ENCODE measurements at regions not wholly inside any gene's neighbourhood (a gene's known extent, or its start where the extent isn't known, plus 50 kb on each side); places are given as distances from the start of the nearest gene placed in this dataset.
"Not testable (repeated sequence)": the region's sequence is repeated elsewhere in the genome, so short reads cannot be mapped to it uniquely, and the experiment has no call there.

- DNase-seq = no peak
- Histone ChIP-seq H3K27me3 (ENCODE audit: control insufficient read depth in 1 of 2, insufficient read depth in 2 of 2, low read length in 2 of 2) (no peaks in the 10 kb centered on the region), H3K4me1 (ENCODE audit: insufficient read depth, low read length) (no peaks in the 10 kb centered on the region), H3K36me3 (ENCODE audit: insufficient read depth, low read length) (no peaks in the 10 kb centered on the region), H3K4me3 (ENCODE audit: low read length) (no peak overlapping the region), H3K27ac (ENCODE audit: low read depth in 1 of 2, low read length in 2 of 2) (no peak overlapping the region), H3K9me3 (ENCODE audit: control insufficient read depth in 1 of 2, insufficient read depth in 1 of 2, low read length in 2 of 2) (no peaks in the 10 kb centered on the region)
- no peak for ATAC-seq (ENCODE audit: poor library complexity)
- TF ChIP-seq CTCF (IDR thresholded peaks at IDR 0.05) = no peak
- intact Hi-C loops (cut with DNase I, micrococcal nuclease) = no loop called here
- H3K36me3 Mint-ChIP-seq (ENCODE audit: low read depth) = no peaks in the 10 kb centered on the region
- ChIA-PET POLR2A (no interaction called here), CTCF (no interaction called here)
- no peak overlapping the region for H3K4me3 Mint-ChIP-seq
- H3K9me3 Mint-ChIP-seq = peaks cover 4% of the 10 kb centered on the region
- H3K27ac Mint-ChIP-seq = no peak overlapping the region
- no peaks in the 10 kb centered on the region for H3K27me3 Mint-ChIP-seq
- no peaks in the 10 kb centered on the region for H3K4me1 Mint-ChIP-seq (ENCODE audit: low read depth)
Observed at GRCh38 chr4:116108606-116109005, 976.8 kb downstream of the TRAM1L1 start.

- Histone ChIP-seq H3K27me3 (ENCODE audit: control insufficient read depth in 1 of 2, insufficient read depth in 2 of 2, low read length in 2 of 2) (no peaks in the 10 kb centered on the region), H3K36me3 (ENCODE audit: insufficient read depth, low read length) (no peaks in the 10 kb centered on the region), H3K9me3 (ENCODE audit: control insufficient read depth in 1 of 2, insufficient read depth in 1 of 2, low read length in 2 of 2) (peaks cover 0 to 12% of the 10 kb centered on the region in 2 experiments), H3K4me1 (ENCODE audit: insufficient read depth, low read length) (no peaks in the 10 kb centered on the region), H3K4me3 (ENCODE audit: low read length) (no peak overlapping the region), H3K27ac (ENCODE audit: low read depth in 1 of 2, low read length in 2 of 2) (no peak overlapping the region)
- intact Hi-C loops (cut with DNase I, micrococcal nuclease) = no loop called here
- CTCF ChIA-PET = no interaction called here
- H3K4me1 Mint-ChIP-seq (ENCODE audit: low read depth) = no peaks in the 10 kb centered on the region
- TF ChIP-seq CTCF (IDR thresholded peaks at IDR 0.05) = no peak
- no peaks in the 10 kb centered on the region for H3K36me3 Mint-ChIP-seq (ENCODE audit: low read depth)
- no peaks in the 10 kb centered on the region for H3K27me3 Mint-ChIP-seq
- DNase-seq (no peak), ATAC-seq (ENCODE audit: poor library complexity) (no peak)
- POLR2A ChIA-PET = no interaction called here
- peaks cover 5% of the 10 kb centered on the region for H3K9me3 Mint-ChIP-seq
- no peak overlapping the region for H3K4me3 Mint-ChIP-seq
- no peak overlapping the region for H3K27ac Mint-ChIP-seq
Observed at GRCh38 chr4:116101321-116101720, 984.1 kb downstream of the TRAM1L1 start.

GRCh38 chr4:116099596-116099995 is 985.8 kb downstream of the TRAM1L1 start:
- Histone ChIP-seq H3K4me3 (ENCODE audit: low read length) (no peak overlapping the region), H3K9me3 (ENCODE audit: control insufficient read depth in 1 of 2, insufficient read depth in 1 of 2, low read length in 2 of 2) (peaks cover 0 to 12% of the 10 kb centered on the region in 2 experiments), H3K27ac (ENCODE audit: low read depth in 1 of 2, low read length in 2 of 2) (no peak overlapping the region), H3K36me3 (ENCODE audit: insufficient read depth, low read length) (no peaks in the 10 kb centered on the region), H3K4me1 (ENCODE audit: insufficient read depth, low read length) (no peaks in the 10 kb centered on the region), H3K27me3 (ENCODE audit: control insufficient read depth in 1 of 2, insufficient read depth in 2 of 2, low read length in 2 of 2) (no peaks in the 10 kb centered on the region)
- CTCF ChIA-PET = no interaction called here
- H3K9me3 Mint-ChIP-seq = peaks cover 5% of the 10 kb centered on the region
- no peaks in the 10 kb centered on the region for H3K27me3 Mint-ChIP-seq
- POLR2A ChIA-PET = no interaction called here
- H3K4me1 Mint-ChIP-seq (ENCODE audit: low read depth) = no peaks in the 10 kb centered on the region
- no peak overlapping the region for H3K4me3 Mint-ChIP-seq
- ATAC-seq (ENCODE audit: poor library complexity) (no peak), DNase-seq (no peak)
- H3K36me3 Mint-ChIP-seq (ENCODE audit: low read depth) = no peaks in the 10 kb centered on the region
- no peak overlapping the region for H3K27ac Mint-ChIP-seq
- no peak for TF ChIP-seq CTCF (IDR thresholded peaks at IDR 0.05)
- intact Hi-C loops (cut with DNase I, micrococcal nuclease) = no loop called here

GRCh38 chr4:116097353-116097752 is 983.9 kb upstream of the NDST4 start:
- H3K9me3 Mint-ChIP-seq; H3K36me3 Mint-ChIP-seq (ENCODE audit: low read depth); H3K36me3 ChIP-seq (ENCODE audit: insufficient read depth, low read length); H3K27ac Mint-ChIP-seq; H3K4me3 ChIP-seq (ENCODE audit: low read length); H3K4me3 Mint-ChIP-seq; H3K4me1 ChIP-seq (ENCODE audit: insufficient read depth, low read length); intact Hi-C loops (cut with DNase I, micrococcal nuclease); H3K4me1 Mint-ChIP-seq (ENCODE audit: low read depth); POLR2A ChIA-PET; H3K27me3 ChIP-seq (ENCODE audit: control insufficient read depth in 1 of 2, insufficient read depth in 2 of 2, low read length in 2 of 2); H3K27ac ChIP-seq (ENCODE audit: low read depth in 1 of 2, low read length in 2 of 2); ATAC-seq (ENCODE audit: poor library complexity); DNase-seq; CTCF ChIA-PET; H3K27me3 Mint-ChIP-seq; H3K9me3 ChIP-seq (ENCODE audit: control insufficient read depth in 1 of 2, insufficient read depth in 1 of 2, low read length in 2 of 2): not testable (repeated sequence)
